ENCODE measurements at regions not wholly inside any gene's neighbourhood (a gene's known extent, or its start where the extent isn't known, plus 50 kb on each side); places are given as distances from the start of the nearest gene placed in this dataset.
"Not testable (repeated sequence)": the region's sequence is repeated elsewhere in the genome, so short reads cannot be mapped to it uniquely, and the experiment has no call there.

GRCh38 chr1:80363689-80364475, 1357.4 kb upstream of the ADGRL4 start:
- Mint-ChIP-seq H3K27me3 (ENCODE audit: low read depth) (no peaks in the 10 kb centered on the region), H3K36me3 (ENCODE audit: low read depth) (no peaks in the 10 kb centered on the region), H3K27ac (no peak overlapping the region), H3K4me1 (ENCODE audit: low read depth) (no peaks in the 10 kb centered on the region), H3K4me3 (ENCODE audit: low read depth) (no peak overlapping the region), H3K9me3 (peaks cover 33% of the 10 kb centered on the region)
- intact Hi-C loops (cut with micrococcal nuclease): no loop called here
- no peak for DNase-seq (ENCODE audit: low spot score)

GRCh38 chr1:80359666-80360065, 1353.1 kb upstream of the ADGRL4 start:
- Mint-ChIP-seq H3K4me1 (ENCODE audit: low read depth) (no peaks in the 10 kb centered on the region), H3K36me3 (ENCODE audit: low read depth) (no peaks in the 10 kb centered on the region), H3K27me3 (ENCODE audit: low read depth) (no peaks in the 10 kb centered on the region)

GRCh38 chr1:80349218-80349617, 1342.7 kb upstream of the ADGRL4 start:
- Mint-ChIP-seq H3K4me3 (ENCODE audit: low read depth) (no peak overlapping the region), H3K36me3 (ENCODE audit: low read depth) (no peaks in the 10 kb centered on the region), H3K9me3 (peaks cover 33% of the 10 kb centered on the region), H3K27me3 (ENCODE audit: low read depth) (no peaks in the 10 kb centered on the region), H3K27ac (no peak overlapping the region), H3K4me1 (ENCODE audit: low read depth) (no peaks in the 10 kb centered on the region)
- no peak for DNase-seq (ENCODE audit: low spot score)
- intact Hi-C loops (cut with micrococcal nuclease): no loop called here

More at GRCh38 chr1:80359666-80360065, 1353.1 kb upstream of the ADGRL4 start:
- Mint-ChIP-seq H3K27ac (no peak overlapping the region), H3K9me3 (peaks cover 25% of the 10 kb centered on the region), H3K4me3 (ENCODE audit: low read depth) (no peak overlapping the region)
- intact Hi-C loops (cut with micrococcal nuclease): no loop called here
- no peak for DNase-seq (ENCODE audit: low spot score)

DNA sequence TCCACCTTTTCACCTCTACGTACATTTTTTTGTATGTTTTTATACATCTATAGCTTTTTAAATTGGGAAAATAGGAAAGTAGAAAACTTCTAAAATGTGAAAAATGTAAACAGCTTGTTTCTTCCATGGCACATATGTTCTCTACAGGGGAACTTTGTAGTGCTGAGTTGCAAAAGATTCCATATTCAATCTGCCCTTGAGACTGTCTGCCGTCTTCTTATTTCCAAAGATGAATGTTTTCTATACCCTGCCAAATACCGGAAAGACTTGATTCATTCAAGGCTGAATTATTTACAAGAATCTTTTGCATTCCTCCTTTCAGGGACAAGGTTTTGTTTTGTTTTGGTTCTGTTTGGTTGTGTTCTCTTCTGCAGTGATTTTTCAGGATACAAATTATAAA, 1334.5 kb upstream of the ADGRL4 start:
- H3K36me3 Mint-ChIP-seq (ENCODE audit: low read depth): no peaks in the 10 kb centered on the region
- no peak overlapping the region for H3K27ac Mint-ChIP-seq
- no peak for DNase-seq (ENCODE audit: low spot score)
- H3K9me3 Mint-ChIP-seq: peaks cover 44% of the 10 kb centered on the region
- no peaks in the 10 kb centered on the region for H3K4me1 Mint-ChIP-seq (ENCODE audit: low read depth)
- H3K4me3 Mint-ChIP-seq (ENCODE audit: low read depth): no peak overlapping the region
- intact Hi-C loops (cut with micrococcal nuclease): no loop called here
- H3K27me3 Mint-ChIP-seq (ENCODE audit: low read depth): no peaks in the 10 kb centered on the region

- Mint-ChIP-seq H3K27me3 (ENCODE audit: low read depth) (no peaks in the 10 kb centered on the region), H3K9me3 (peaks cover 14% of the 10 kb centered on the region), H3K27ac (no peak overlapping the region), H3K4me3 (ENCODE audit: low read depth) (no peak overlapping the region), H3K4me1 (ENCODE audit: low read depth) (no peaks in the 10 kb centered on the region), H3K36me3 (ENCODE audit: low read depth) (no peaks in the 10 kb centered on the region)
- DNase-seq (ENCODE audit: low spot score): no peak
- intact Hi-C loops (cut with micrococcal nuclease): no loop called here
Measured at GRCh38 chr1:80318108-80318507, 1311.6 kb upstream of the ADGRL4 start.

- intact Hi-C loops (cut with micrococcal nuclease): no loop called here
- H3K27ac Mint-ChIP-seq: no peak overlapping the region
Measured at GRCh38 chr1:80310703-80311245, 1304.2 kb upstream of the ADGRL4 start.

GRCh38 chr1:80305466-80305865, 1298.9 kb upstream of the ADGRL4 start:
- no peak for DNase-seq (ENCODE audit: low spot score)
- Mint-ChIP-seq H3K9me3 (peaks cover 10% of the 10 kb centered on the region), H3K4me3 (ENCODE audit: low read depth) (no peak overlapping the region), H3K4me1 (ENCODE audit: low read depth) (no peaks in the 10 kb centered on the region), H3K36me3 (ENCODE audit: low read depth) (no peaks in the 10 kb centered on the region), H3K27me3 (ENCODE audit: low read depth) (no peaks in the 10 kb centered on the region), H3K27ac (no peak overlapping the region)
- intact Hi-C loops (cut with micrococcal nuclease): no loop called here

More at GRCh38 chr1:80310703-80311245, 1304.2 kb upstream of the ADGRL4 start:
- peaks cover 19% of the 10 kb centered on the region for H3K9me3 Mint-ChIP-seq
- H3K4me1 Mint-ChIP-seq (ENCODE audit: low read depth): no peaks in the 10 kb centered on the region
- no peak for DNase-seq (ENCODE audit: low spot score)
- no peaks in the 10 kb centered on the region for H3K27me3 Mint-ChIP-seq (ENCODE audit: low read depth)
- no peaks in the 10 kb centered on the region for H3K36me3 Mint-ChIP-seq (ENCODE audit: low read depth)
- no peak overlapping the region for H3K4me3 Mint-ChIP-seq (ENCODE audit: low read depth)

DNA sequence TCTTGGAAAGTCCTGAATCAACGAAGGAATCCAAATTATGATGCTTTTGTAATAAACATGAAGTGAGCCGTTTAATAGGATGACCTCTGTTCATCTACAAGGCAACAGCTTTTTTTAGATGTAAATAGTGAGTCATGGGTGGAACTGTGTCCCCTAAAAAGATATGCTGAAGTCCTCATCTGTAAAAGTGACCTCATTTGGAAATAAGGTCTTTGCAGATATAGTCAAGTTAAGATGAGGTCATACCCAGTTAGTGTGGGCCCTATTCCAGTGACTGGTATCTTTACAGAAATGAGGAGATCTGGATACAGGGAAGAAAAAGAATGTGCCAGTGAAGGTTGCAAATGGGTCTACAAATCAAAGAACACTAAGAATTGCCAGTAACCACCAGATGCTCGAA, 1287.3 kb upstream of the ADGRL4 start:
- H3K4me1 Mint-ChIP-seq (ENCODE audit: low read depth): no peaks in the 10 kb centered on the region
- no peaks in the 10 kb centered on the region for H3K36me3 Mint-ChIP-seq (ENCODE audit: low read depth)
- H3K4me3 Mint-ChIP-seq (ENCODE audit: low read depth): no peak overlapping the region
- peaks cover 19% of the 10 kb centered on the region for H3K9me3 Mint-ChIP-seq
- intact Hi-C loops (cut with micrococcal nuclease): no loop called here
- no peak for DNase-seq (ENCODE audit: low spot score)
- H3K27me3 Mint-ChIP-seq (ENCODE audit: low read depth): no peaks in the 10 kb centered on the region
- H3K27ac Mint-ChIP-seq: no peak overlapping the region

DNA sequence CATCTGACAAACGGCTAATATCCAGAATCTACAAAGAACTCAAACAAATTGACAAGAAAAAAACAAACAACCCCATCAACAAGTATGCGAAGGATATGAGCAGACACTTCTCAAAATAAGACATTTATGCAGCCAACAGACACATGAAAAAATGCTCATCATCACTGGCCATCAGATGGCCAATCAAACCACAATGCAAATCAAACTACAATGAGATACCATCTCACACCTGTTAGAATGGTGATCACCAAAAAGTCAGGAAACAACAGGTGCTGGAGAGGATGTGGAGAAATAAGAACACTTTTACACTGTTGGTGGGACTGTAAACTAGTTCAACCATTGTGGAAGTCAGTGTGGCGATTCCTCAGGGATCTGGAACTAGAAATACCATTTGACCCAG, 1282.2 kb upstream of the ADGRL4 start:
- H3K9me3 Mint-ChIP-seq: peaks cover 39% of the 10 kb centered on the region
- H3K27me3 Mint-ChIP-seq (ENCODE audit: low read depth); H3K27ac Mint-ChIP-seq; intact Hi-C loops (cut with micrococcal nuclease); H3K4me1 Mint-ChIP-seq (ENCODE audit: low read depth); H3K4me3 Mint-ChIP-seq (ENCODE audit: low read depth); DNase-seq (ENCODE audit: low spot score); H3K36me3 Mint-ChIP-seq (ENCODE audit: low read depth): not testable (repeated sequence)

DNA sequence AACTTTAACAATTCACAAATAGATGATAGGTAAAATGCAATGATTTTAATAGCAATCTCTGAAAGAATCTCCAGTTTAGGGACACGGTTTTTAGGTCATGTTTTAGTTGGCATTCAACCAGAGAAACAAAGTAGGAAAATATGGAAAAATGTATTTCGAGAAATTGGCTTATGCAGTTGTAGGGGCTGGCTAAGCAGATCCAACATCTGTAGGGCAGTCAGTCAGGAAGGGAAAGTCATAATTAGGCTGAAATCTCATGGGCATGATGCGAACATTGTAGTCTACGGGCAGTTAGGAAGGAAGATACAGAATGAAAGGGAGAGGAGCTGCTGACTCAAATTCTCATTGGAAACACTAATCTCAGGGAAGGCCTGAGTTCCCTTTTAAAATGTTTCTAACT, 1276.0 kb upstream of the ADGRL4 start:
- intact Hi-C loops (cut with micrococcal nuclease): no loop called here
- DNase-seq (ENCODE audit: low spot score): no peak
- Mint-ChIP-seq H3K4me1 (ENCODE audit: low read depth) (no peaks in the 10 kb centered on the region), H3K9me3 (peaks cover 43% of the 10 kb centered on the region), H3K36me3 (ENCODE audit: low read depth) (no peaks in the 10 kb centered on the region), H3K27ac (no peak overlapping the region), H3K4me3 (ENCODE audit: low read depth) (no peak overlapping the region), H3K27me3 (ENCODE audit: low read depth) (no peaks in the 10 kb centered on the region)

GRCh38 chr1:80278936-80279335, 1272.4 kb upstream of the ADGRL4 start:
- Mint-ChIP-seq H3K27me3 (ENCODE audit: low read depth) (no peaks in the 10 kb centered on the region), H3K9me3 (peaks cover 32% of the 10 kb centered on the region), H3K4me3 (ENCODE audit: low read depth) (no peak overlapping the region), H3K4me1 (ENCODE audit: low read depth) (no peaks in the 10 kb centered on the region), H3K36me3 (ENCODE audit: low read depth) (no peaks in the 10 kb centered on the region), H3K27ac (no peak overlapping the region)
- no peak for DNase-seq (ENCODE audit: low spot score)
- intact Hi-C loops (cut with micrococcal nuclease): no loop called here

DNA sequence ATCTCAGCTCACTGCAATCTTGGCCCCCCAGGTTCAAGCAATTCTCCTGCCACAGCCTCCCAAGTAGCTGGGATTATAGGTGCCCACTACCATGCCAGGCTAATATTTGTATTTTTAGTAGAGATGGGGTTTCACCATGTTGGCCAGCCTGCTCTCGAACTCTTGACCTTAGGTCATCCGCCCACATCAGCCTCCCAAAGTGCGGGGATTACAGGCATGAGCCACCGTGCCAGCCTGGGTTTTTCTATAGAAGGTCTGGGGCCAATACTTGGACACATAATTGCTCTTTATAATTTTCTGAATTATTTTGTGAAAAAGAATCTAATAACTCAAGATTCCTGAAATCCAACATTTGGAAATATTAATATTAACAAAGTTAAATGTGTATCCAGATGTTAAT, 1267.7 kb upstream of the ADGRL4 start:
- Mint-ChIP-seq H3K36me3 (ENCODE audit: low read depth) (no peaks in the 10 kb centered on the region), H3K27me3 (ENCODE audit: low read depth) (no peaks in the 10 kb centered on the region), H3K27ac (no peak overlapping the region), H3K4me3 (ENCODE audit: low read depth) (no peak overlapping the region), H3K4me1 (ENCODE audit: low read depth) (no peaks in the 10 kb centered on the region), H3K9me3 (peaks cover 30% of the 10 kb centered on the region)
- intact Hi-C loops (cut with micrococcal nuclease): no loop called here
- no peak for DNase-seq (ENCODE audit: low spot score)

- intact Hi-C loops (cut with micrococcal nuclease): no loop called here
- Mint-ChIP-seq H3K27ac (no peak overlapping the region), H3K36me3 (ENCODE audit: low read depth) (no peaks in the 10 kb centered on the region), H3K9me3 (peaks cover 27% of the 10 kb centered on the region), H3K4me3 (ENCODE audit: low read depth) (no peak overlapping the region), H3K4me1 (ENCODE audit: low read depth) (no peaks in the 10 kb centered on the region), H3K27me3 (ENCODE audit: low read depth) (no peaks in the 10 kb centered on the region)
- DNase-seq (ENCODE audit: low spot score): no peak
Measured at GRCh38 chr1:80272495-80272894, 1266.0 kb upstream of the ADGRL4 start.

All from activated T-helper 2 cell treated with anti-CD3 and anti-CD28 coated beads, Interferon-gamma antibody, Interleukin-2, Interleukin-4, amounts not matched to agents 10 μg/mL and 5 μg/mL and 100 μg/mL, durations not matched to agents 14 hours and 24 hours and 36 hours (primary cell).